ENCODE measurements at regions not wholly inside any gene's neighbourhood (a gene's known extent, or its start where the extent isn't known, plus 50 kb on each side); places are given as distances from the start of the nearest gene placed in this dataset.

DNA sequence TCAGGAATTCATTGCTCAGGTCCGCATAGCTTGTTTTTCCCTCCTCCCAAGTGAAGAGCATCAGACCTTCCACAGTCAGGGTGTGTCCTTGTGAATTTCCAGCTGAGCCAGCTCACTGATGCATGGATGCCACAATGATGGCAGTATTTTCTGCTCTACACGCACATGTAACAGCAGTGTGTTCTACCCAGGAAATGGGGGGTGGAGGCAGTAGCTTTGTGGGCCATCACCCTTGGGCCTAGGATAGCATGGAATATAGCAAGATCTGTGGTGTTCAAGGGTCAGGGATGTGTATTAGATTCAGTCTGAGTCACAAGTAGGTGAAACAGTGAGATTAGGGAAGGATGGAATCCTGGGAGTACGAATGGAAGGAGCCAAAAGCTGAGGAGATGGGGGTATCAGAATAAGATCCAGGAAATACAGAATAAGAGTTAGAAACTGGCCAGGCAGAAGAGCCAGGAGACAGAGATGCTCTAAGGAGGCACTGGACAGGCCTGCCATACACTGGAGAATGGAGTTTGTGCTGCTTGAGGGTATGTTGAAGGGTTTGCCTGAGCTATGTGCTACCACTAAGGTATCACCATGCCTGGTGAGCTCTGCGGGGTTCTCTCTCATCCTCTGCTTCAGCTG lies 90.6 kb upstream of the CNIH3 start:
- Histone ChIP-seq H3K36me3 (ENCODE audit: insufficient read depth, low read length) (no peaks in the 10 kb centered on the region), H3K79me2 (ENCODE audit: insufficient read depth, low read length) (no peaks in the 10 kb centered on the region), H3K27ac (ENCODE audit: low read depth, low read length) (no peak overlapping the region), H3K27me3 (ENCODE audit: insufficient read depth, low read length) (no peaks in the 10 kb centered on the region), H2AFZ (ENCODE audit: low read length) (no peak overlapping the region), H3K4me2 (ENCODE audit: insufficient read depth, low read length) (no peak overlapping the region), H3K9me3 (ENCODE audit: low read depth, low read length) (peaks cover 2% of the 10 kb centered on the region), H4K20me1 (ENCODE audit: insufficient read depth, low read length) (no peaks in the 10 kb centered on the region), H3K4me1 (ENCODE audit: insufficient read depth, low read length) (peaks cover 34% of the 10 kb centered on the region), H3K4me3 (ENCODE audit: insufficient read depth, low read length) (no peak overlapping the region)
- TF ChIP-seq, protein P1, sequence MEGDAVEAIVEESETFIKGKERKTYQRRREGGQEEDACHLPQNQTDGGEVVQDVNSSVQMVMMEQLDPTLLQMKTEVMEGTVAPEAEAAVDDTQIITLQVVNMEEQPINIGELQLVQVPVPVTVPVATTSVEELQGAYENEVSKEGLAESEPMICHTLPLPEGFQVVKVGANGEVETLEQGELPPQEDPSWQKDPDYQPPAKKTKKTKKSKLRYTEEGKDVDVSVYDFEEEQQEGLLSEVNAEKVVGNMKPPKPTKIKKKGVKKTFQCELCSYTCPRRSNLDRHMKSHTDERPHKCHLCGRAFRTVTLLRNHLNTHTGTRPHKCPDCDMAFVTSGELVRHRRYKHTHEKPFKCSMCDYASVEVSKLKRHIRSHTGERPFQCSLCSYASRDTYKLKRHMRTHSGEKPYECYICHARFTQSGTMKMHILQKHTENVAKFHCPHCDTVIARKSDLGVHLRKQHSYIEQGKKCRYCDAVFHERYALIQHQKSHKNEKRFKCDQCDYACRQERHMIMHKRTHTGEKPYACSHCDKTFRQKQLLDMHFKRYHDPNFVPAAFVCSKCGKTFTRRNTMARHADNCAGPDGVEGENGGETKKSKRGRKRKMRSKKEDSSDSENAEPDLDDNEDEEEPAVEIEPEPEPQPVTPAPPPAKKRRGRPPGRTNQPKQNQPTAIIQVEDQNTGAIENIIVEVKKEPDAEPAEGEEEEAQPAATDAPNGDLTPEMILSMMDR (IDR thresholded peaks at IDR 0.05; ENCODE audit: extremely low read depth, low read depth, low read length): no peak
- DNase-seq (ENCODE audit: insufficient read length, low spot score, missing footprints): no peak

DNA sequence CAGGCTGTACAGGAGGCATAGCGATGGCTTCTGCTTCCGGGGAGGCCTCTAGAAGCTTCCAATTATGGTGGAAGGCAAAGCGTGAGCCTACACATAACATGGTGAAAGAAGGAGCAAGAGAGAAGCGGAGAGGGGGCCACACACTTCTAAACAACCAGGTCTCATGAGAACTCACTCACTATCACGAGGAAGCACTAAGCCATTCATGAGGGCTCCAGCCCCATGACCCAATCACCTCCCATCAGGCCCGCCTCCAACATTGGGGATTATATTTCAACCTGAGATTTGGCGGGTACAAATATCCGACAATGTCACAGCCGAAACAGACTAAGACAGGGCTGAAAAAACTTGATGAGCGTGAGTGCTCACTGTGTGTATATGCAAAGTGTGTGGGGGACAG lies 89.3 kb upstream of the CNIH3 start:
- H3K4me1 ChIP-seq (ENCODE audit: insufficient read depth, low read length): peaks cover 34% of the 10 kb centered on the region
- TF ChIP-seq, protein P1 (IDR thresholded peaks at IDR 0.05; ENCODE audit: extremely low read depth, low read depth, low read length): no peak
- H2AFZ ChIP-seq (ENCODE audit: low read length): no peak overlapping the region
- no peaks in the 10 kb centered on the region for H3K9me3 ChIP-seq (ENCODE audit: low read depth, low read length)
- H3K4me2 ChIP-seq (ENCODE audit: insufficient read depth, low read length): no peak overlapping the region
- no peaks in the 10 kb centered on the region for H3K36me3 ChIP-seq (ENCODE audit: insufficient read depth, low read length)
- no peak overlapping the region for H3K27ac ChIP-seq (ENCODE audit: low read depth, low read length)
- no peaks in the 10 kb centered on the region for H4K20me1 ChIP-seq (ENCODE audit: insufficient read depth, low read length)
- H3K79me2 ChIP-seq (ENCODE audit: insufficient read depth, low read length): no peaks in the 10 kb centered on the region
- H3K4me3 ChIP-seq (ENCODE audit: insufficient read depth, low read length): no peak overlapping the region
- no peak for DNase-seq (ENCODE audit: insufficient read length, low spot score, missing footprints)
- no peaks in the 10 kb centered on the region for H3K27me3 ChIP-seq (ENCODE audit: insufficient read depth, low read length)

DNA sequence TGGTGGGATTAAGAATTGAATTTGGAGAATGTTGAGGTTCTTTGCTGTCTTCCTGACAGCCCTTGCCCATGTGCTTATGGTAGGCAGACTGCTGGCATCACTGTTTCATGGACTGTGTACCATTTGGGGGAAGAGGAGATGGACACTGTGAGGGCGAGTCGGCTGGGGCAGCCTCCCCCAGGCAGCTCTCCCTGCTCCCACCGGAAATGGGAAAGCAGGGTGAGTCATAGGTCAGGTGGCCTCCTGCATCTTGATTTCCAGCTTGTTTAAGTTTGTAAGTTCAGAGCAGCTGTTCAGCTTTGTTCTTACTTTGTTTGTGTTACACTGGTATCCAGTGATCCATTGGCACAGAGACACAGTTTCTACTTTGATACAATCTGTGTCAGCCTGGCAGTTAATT lies 87.2 kb upstream of the CNIH3 start:
- Histone ChIP-seq H3K4me1 (ENCODE audit: insufficient read depth, low read length) (peaks cover 33% of the 10 kb centered on the region), H3K27me3 (ENCODE audit: insufficient read depth, low read length) (no peaks in the 10 kb centered on the region), H4K20me1 (ENCODE audit: insufficient read depth, low read length) (no peaks in the 10 kb centered on the region), H3K36me3 (ENCODE audit: insufficient read depth, low read length) (no peaks in the 10 kb centered on the region), H3K4me3 (ENCODE audit: insufficient read depth, low read length) (no peak overlapping the region), H3K79me2 (ENCODE audit: insufficient read depth, low read length) (no peaks in the 10 kb centered on the region), H2AFZ (ENCODE audit: low read length) (peak overlapping the region; percentile 61), H3K27ac (ENCODE audit: low read depth, low read length) (no peak overlapping the region), H3K9me3 (ENCODE audit: low read depth, low read length) (no peaks in the 10 kb centered on the region), H3K4me2 (ENCODE audit: insufficient read depth, low read length) (no peak overlapping the region)
- no peak for DNase-seq (ENCODE audit: insufficient read length, low spot score, missing footprints)
- TF ChIP-seq, protein P1 (IDR thresholded peaks at IDR 0.05; ENCODE audit: extremely low read depth, low read depth, low read length): no peak

DNA sequence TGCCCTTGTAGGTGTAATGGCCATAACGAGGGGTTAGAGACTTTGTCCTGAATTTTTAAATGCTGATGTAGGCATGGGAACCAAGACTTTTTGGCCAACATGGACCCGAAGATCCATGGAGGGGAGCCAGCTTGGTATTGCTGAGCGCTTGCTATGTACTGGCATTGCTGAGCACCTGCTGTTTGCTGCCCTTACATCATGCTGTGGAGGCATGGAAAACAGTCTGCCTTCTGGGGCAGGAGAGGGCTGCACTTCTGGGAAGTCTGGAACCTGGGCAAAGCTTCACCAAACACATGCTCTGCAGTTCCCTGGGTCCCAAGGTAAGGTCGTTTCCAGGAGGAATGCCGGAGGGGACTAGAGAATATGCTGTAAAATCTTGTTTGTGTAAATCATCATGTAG lies 86.3 kb upstream of the CNIH3 start:
- DNase-seq (ENCODE audit: insufficient read length, low spot score, missing footprints): no peak
- H3K27ac ChIP-seq (ENCODE audit: low read depth, low read length): no peak overlapping the region
- H2AFZ ChIP-seq (ENCODE audit: low read length): no peak overlapping the region
- no peaks in the 10 kb centered on the region for H3K9me3 ChIP-seq (ENCODE audit: low read depth, low read length)
- TF ChIP-seq, protein P1 (IDR thresholded peaks at IDR 0.05; ENCODE audit: extremely low read depth, low read depth, low read length): no peak
- no peaks in the 10 kb centered on the region for H4K20me1 ChIP-seq (ENCODE audit: insufficient read depth, low read length)
- peaks cover 24% of the 10 kb centered on the region for H3K4me1 ChIP-seq (ENCODE audit: insufficient read depth, low read length)
- no peak overlapping the region for H3K4me3 ChIP-seq (ENCODE audit: insufficient read depth, low read length)
- no peaks in the 10 kb centered on the region for H3K27me3 ChIP-seq (ENCODE audit: insufficient read depth, low read length)
- H3K4me2 ChIP-seq (ENCODE audit: insufficient read depth, low read length): no peak overlapping the region
- H3K79me2 ChIP-seq (ENCODE audit: insufficient read depth, low read length): no peaks in the 10 kb centered on the region
- no peaks in the 10 kb centered on the region for H3K36me3 ChIP-seq (ENCODE audit: insufficient read depth, low read length)

Data from osteoblast (primary cell).